ENCODE measurements at regions not wholly inside any gene's neighbourhood (a gene's known extent, or its start where the extent isn't known, plus 50 kb on each side); places are given as distances from the start of the nearest gene placed in this dataset.

GRCh38 chr12:89173096-89173495, 179.2 kb downstream of the DUSP6 start:
- TF ChIP-seq GATA3 (IDR thresholded peaks at IDR 0.05; ENCODE audit: low read depth, low read length) (no peak), GATA2 (IDR thresholded peaks at IDR 0.05; ENCODE audit: low read depth, low read length) (no peak)

GRCh38 chr12:89172224-89172623, 180.1 kb downstream of the DUSP6 start:
- TF ChIP-seq GATA2 (IDR thresholded peaks at IDR 0.05; ENCODE audit: low read depth, low read length) (no peak), GATA3 (IDR thresholded peaks at IDR 0.05; ENCODE audit: low read depth, low read length) (no peak)

- TF ChIP-seq GATA2 (IDR thresholded peaks at IDR 0.05; ENCODE audit: low read depth, low read length) (no peak), GATA3 (IDR thresholded peaks at IDR 0.05; ENCODE audit: low read depth, low read length) (no peak)
These were observed 183.0 kb downstream of the DUSP6 start for GRCh38 chr12:89169321-89169720.

GRCh38 chr12:89167986-89168385, 184.3 kb downstream of the DUSP6 start:
- TF ChIP-seq GATA3 (IDR thresholded peaks at IDR 0.05; ENCODE audit: low read depth, low read length) (no peak), GATA2 (IDR thresholded peaks at IDR 0.05; ENCODE audit: low read depth, low read length) (no peak)

- TF ChIP-seq GATA2 (IDR thresholded peaks at IDR 0.05; ENCODE audit: low read depth, low read length) (no peak), GATA3 (IDR thresholded peaks at IDR 0.05; ENCODE audit: low read depth, low read length) (no peak)
These were observed 185.8 kb downstream of the DUSP6 start for GRCh38 chr12:89166525-89166934.

- TF ChIP-seq GATA2 (IDR thresholded peaks at IDR 0.05; ENCODE audit: low read depth, low read length) (no peak), GATA3 (IDR thresholded peaks at IDR 0.05; ENCODE audit: low read depth, low read length) (no peak)
These were observed 186.2 kb downstream of the DUSP6 start for GRCh38 chr12:89166121-89166520.

- no peak for TF ChIP-seq GATA3 (IDR thresholded peaks at IDR 0.05; ENCODE audit: low read depth, low read length)
- no peak for TF ChIP-seq GATA2 (IDR thresholded peaks at IDR 0.05; ENCODE audit: low read depth, low read length)
These were observed 186.6 kb downstream of the DUSP6 start for GRCh38 chr12:89165703-89166102.

- no peak for TF ChIP-seq GATA2 (IDR thresholded peaks at IDR 0.05; ENCODE audit: low read depth, low read length)
- no peak for TF ChIP-seq GATA3 (IDR thresholded peaks at IDR 0.05; ENCODE audit: low read depth, low read length)
These were observed 188.4 kb downstream of the DUSP6 start for GRCh38 chr12:89163918-89164317.

GRCh38 chr12:89162589-89163261, 189.6 kb downstream of the DUSP6 start:
- TF ChIP-seq GATA3 (IDR thresholded peaks at IDR 0.05; ENCODE audit: low read depth, low read length) (no peak), GATA2 (IDR thresholded peaks at IDR 0.05; ENCODE audit: low read depth, low read length) (no peak)

- no peak for TF ChIP-seq GATA3 (IDR thresholded peaks at IDR 0.05; ENCODE audit: low read depth, low read length)
- no peak for TF ChIP-seq GATA2 (IDR thresholded peaks at IDR 0.05; ENCODE audit: low read depth, low read length)
These were observed 190.7 kb downstream of the DUSP6 start for GRCh38 chr12:89161557-89161956.

- peak; percentile 73 for TF ChIP-seq GATA2 (IDR thresholded peaks at IDR 0.05; ENCODE audit: low read depth, low read length)
- peak; percentile 52; the same call in 1 of the 2 replicates for TF ChIP-seq GATA3 (IDR thresholded peaks at IDR 0.05; ENCODE audit: low read depth, low read length)
These were observed 191.6 kb downstream of the DUSP6 start for GRCh38 chr12:89160716-89161123.

GRCh38 chr12:89157413-89157812, 194.9 kb downstream of the DUSP6 start:
- TF ChIP-seq GATA3 (IDR thresholded peaks at IDR 0.05; ENCODE audit: low read depth, low read length): no peak
- no peak for TF ChIP-seq GATA2 (IDR thresholded peaks at IDR 0.05; ENCODE audit: low read depth, low read length)

- TF ChIP-seq GATA3 (IDR thresholded peaks at IDR 0.05; ENCODE audit: low read depth, low read length) (no peak), GATA2 (IDR thresholded peaks at IDR 0.05; ENCODE audit: low read depth, low read length) (no peak)
These were observed 195.4 kb downstream of the DUSP6 start for GRCh38 chr12:89156862-89157262.

- TF ChIP-seq GATA2 (IDR thresholded peaks at IDR 0.05; ENCODE audit: low read depth, low read length): no peak
These were observed 196.0 kb downstream of the DUSP6 start for GRCh38 chr12:89156340-89156739.

GRCh38 chr12:89155826-89156225, 196.5 kb downstream of the DUSP6 start:
- TF ChIP-seq GATA2 (IDR thresholded peaks at IDR 0.05; ENCODE audit: low read depth, low read length): no peak
- no peak for TF ChIP-seq GATA3 (IDR thresholded peaks at IDR 0.05; ENCODE audit: low read depth, low read length)
